ENCODE measurements at regions not wholly inside any gene's neighbourhood (a gene's known extent, or its start where the extent isn't known, plus 50 kb on each side); places are given as distances from the start of the nearest gene placed in this dataset.
"Not testable (repeated sequence)": the region's sequence is repeated elsewhere in the genome, so short reads cannot be mapped to it uniquely, and the experiment has no call there.

DNA sequence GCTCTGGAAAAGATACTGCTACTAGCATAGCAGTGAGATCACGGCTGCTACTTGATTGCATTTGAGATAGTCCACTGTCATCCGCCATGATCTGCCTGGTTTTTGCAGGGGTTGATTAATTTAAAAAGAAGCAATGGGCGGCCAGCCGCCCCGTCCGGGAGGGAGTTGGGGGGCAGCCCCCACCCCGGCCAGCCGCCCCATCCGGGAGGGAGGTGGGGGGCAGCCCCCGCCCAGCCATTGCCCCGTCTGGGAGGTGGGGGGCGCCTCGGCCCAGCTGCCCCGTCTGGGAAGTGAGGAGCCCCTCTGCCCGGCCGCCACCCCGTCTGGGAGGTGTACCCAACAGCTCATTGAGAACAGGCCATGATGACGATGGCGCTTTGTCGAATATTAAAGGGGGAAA is 81.3 kb upstream of the CMKLR1 start:
- TF ChIP-seq, protein P1, sequence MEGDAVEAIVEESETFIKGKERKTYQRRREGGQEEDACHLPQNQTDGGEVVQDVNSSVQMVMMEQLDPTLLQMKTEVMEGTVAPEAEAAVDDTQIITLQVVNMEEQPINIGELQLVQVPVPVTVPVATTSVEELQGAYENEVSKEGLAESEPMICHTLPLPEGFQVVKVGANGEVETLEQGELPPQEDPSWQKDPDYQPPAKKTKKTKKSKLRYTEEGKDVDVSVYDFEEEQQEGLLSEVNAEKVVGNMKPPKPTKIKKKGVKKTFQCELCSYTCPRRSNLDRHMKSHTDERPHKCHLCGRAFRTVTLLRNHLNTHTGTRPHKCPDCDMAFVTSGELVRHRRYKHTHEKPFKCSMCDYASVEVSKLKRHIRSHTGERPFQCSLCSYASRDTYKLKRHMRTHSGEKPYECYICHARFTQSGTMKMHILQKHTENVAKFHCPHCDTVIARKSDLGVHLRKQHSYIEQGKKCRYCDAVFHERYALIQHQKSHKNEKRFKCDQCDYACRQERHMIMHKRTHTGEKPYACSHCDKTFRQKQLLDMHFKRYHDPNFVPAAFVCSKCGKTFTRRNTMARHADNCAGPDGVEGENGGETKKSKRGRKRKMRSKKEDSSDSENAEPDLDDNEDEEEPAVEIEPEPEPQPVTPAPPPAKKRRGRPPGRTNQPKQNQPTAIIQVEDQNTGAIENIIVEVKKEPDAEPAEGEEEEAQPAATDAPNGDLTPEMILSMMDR (IDR thresholded peaks at IDR 0.05; ENCODE audit: insufficient read depth, low read length): not testable (repeated sequence)
- not testable (repeated sequence) for TF ChIP-seq POLR2AphosphoS5 (IDR thresholded peaks at IDR 0.05; ENCODE audit: low read depth); SPI1 (IDR thresholded peaks at IDR 0.05; ENCODE audit: borderline replicate concordance, low read depth); GABPA (IDR thresholded peaks at IDR 0.05; ENCODE audit: low read depth)
- TF ChIP-seq, protein P2, sequence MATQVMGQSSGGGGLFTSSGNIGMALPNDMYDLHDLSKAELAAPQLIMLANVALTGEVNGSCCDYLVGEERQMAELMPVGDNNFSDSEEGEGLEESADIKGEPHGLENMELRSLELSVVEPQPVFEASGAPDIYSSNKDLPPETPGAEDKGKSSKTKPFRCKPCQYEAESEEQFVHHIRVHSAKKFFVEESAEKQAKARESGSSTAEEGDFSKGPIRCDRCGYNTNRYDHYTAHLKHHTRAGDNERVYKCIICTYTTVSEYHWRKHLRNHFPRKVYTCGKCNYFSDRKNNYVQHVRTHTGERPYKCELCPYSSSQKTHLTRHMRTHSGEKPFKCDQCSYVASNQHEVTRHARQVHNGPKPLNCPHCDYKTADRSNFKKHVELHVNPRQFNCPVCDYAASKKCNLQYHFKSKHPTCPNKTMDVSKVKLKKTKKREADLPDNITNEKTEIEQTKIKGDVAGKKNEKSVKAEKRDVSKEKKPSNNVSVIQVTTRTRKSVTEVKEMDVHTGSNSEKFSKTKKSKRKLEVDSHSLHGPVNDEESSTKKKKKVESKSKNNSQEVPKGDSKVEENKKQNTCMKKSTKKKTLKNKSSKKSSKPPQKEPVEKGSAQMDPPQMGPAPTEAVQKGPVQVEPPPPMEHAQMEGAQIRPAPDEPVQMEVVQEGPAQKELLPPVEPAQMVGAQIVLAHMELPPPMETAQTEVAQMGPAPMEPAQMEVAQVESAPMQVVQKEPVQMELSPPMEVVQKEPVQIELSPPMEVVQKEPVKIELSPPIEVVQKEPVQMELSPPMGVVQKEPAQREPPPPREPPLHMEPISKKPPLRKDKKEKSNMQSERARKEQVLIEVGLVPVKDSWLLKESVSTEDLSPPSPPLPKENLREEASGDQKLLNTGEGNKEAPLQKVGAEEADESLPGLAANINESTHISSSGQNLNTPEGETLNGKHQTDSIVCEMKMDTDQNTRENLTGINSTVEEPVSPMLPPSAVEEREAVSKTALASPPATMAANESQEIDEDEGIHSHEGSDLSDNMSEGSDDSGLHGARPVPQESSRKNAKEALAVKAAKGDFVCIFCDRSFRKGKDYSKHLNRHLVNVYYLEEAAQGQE (IDR thresholded peaks at IDR 0.05; ENCODE audit: insufficient replicate concordance, low read depth): not testable (repeated sequence)

Measured in HL-60 (cell line).